ENCODE measurements at regions not wholly inside any gene's neighbourhood (a gene's known extent, or its start where the extent isn't known, plus 50 kb on each side); places are given as distances from the start of the nearest gene placed in this dataset.

GRCh38 chr2:38509947-38510326 is 92.8 kb downstream of the HNRNPLL start:
- Mint-ChIP-seq H3K27ac (no peak overlapping the region), H3K36me3 (no peaks in the 10 kb centered on the region), H3K9me3 (peaks cover 0 to 4% of the 10 kb centered on the region in 2 donors)
- DNase-seq (ENCODE audit: low spot score in 2 of 2) (no peak), ATAC-seq (no peak)

GRCh38 chr2:38509314-38509946 is 93.3 kb downstream of the HNRNPLL start:
- peaks cover 0 to 4% of the 10 kb centered on the region in 2 donors for H3K9me3 Mint-ChIP-seq
- ATAC-seq (no peak), DNase-seq (ENCODE audit: low spot score in 2 of 2) (no peak)
- no peak overlapping the region for H3K27ac Mint-ChIP-seq
- H3K36me3 Mint-ChIP-seq: no peaks in the 10 kb centered on the region

GRCh38 chr2:38508311-38509039 is 94.3 kb downstream of the HNRNPLL start:
- H3K36me3 Mint-ChIP-seq: no peaks in the 10 kb centered on the region
- H3K9me3 Mint-ChIP-seq: peaks cover 0 to 4% of the 10 kb centered on the region in 2 donors
- H3K27ac Mint-ChIP-seq: no peak overlapping the region

GRCh38 chr2:38507712-38508111 is 95.0 kb downstream of the HNRNPLL start:
- DNase-seq (ENCODE audit: low spot score in 2 of 2) (no peak), ATAC-seq (no peak)
- Mint-ChIP-seq H3K9me3 (peaks cover 0 to 5% of the 10 kb centered on the region in 2 donors), H3K27ac (no peak overlapping the region), H3K36me3 (peaks cover 0 to 1% of the 10 kb centered on the region in 2 donors)

More at GRCh38 chr2:38508311-38509039, 94.3 kb downstream of the HNRNPLL start:
- DNase-seq (ENCODE audit: low spot score in 2 of 2) (peak; percentile 66 to 81), ATAC-seq (peak; percentile 84 to 85)

- Mint-ChIP-seq H3K36me3 (peaks cover 0 to 5% of the 10 kb centered on the region in 2 donors), H3K9me3 (peaks cover 0 to 8% of the 10 kb centered on the region in 2 donors), H3K27ac (no peak overlapping the region)
- DNase-seq (ENCODE audit: low spot score in 2 of 2): no peak
- ATAC-seq: peak in 1 of 2 donors; percentile 33
Observed at GRCh38 chr2:38505779-38506178, 96.9 kb downstream of the HNRNPLL start.

- DNase-seq (ENCODE audit: low spot score in 2 of 2): no peak
- Mint-ChIP-seq H3K27ac (no peak overlapping the region), H3K36me3 (peaks cover 0 to 5% of the 10 kb centered on the region in 2 donors), H3K9me3 (peaks cover 0 to 8% of the 10 kb centered on the region in 2 donors)
- ATAC-seq: no peak
Observed at GRCh38 chr2:38504169-38504568, 98.6 kb downstream of the HNRNPLL start.

GRCh38 chr2:38502107-38502506 is 100.6 kb downstream of the HNRNPLL start:
- H3K36me3 Mint-ChIP-seq: peaks cover 0 to 5% of the 10 kb centered on the region in 2 donors
- no peak for DNase-seq (ENCODE audit: low spot score in 2 of 2)
- ATAC-seq: no peak
- peaks cover 0 to 8% of the 10 kb centered on the region in 2 donors for H3K9me3 Mint-ChIP-seq
- no peak overlapping the region for H3K27ac Mint-ChIP-seq

GRCh38 chr2:38500283-38500634 is 102.5 kb downstream of the HNRNPLL start:
- ATAC-seq: no peak
- Mint-ChIP-seq H3K9me3 (peaks cover 0 to 4% of the 10 kb centered on the region in 2 donors), H3K36me3 (peaks cover 0 to 5% of the 10 kb centered on the region in 2 donors), H3K27ac (no peak overlapping the region)
- no peak for DNase-seq (ENCODE audit: low spot score in 2 of 2)

- peaks cover 0 to 4% of the 10 kb centered on the region in 2 donors for H3K9me3 Mint-ChIP-seq
- no peak overlapping the region for H3K27ac Mint-ChIP-seq
- ATAC-seq (no peak), DNase-seq (ENCODE audit: low spot score in 2 of 2) (no peak)
- peaks cover 0 to 5% of the 10 kb centered on the region in 2 donors for H3K36me3 Mint-ChIP-seq
Observed at GRCh38 chr2:38499548-38500282, 103.0 kb downstream of the HNRNPLL start.

- no peak for ATAC-seq
- Mint-ChIP-seq H3K36me3 (peaks cover 0 to 5% of the 10 kb centered on the region in 2 donors), H3K27ac (no peak overlapping the region), H3K9me3 (peaks cover 0 to 4% of the 10 kb centered on the region in 2 donors)
- DNase-seq (ENCODE audit: low spot score in 2 of 2): no peak
Observed at GRCh38 chr2:38498045-38498481, 104.7 kb downstream of the HNRNPLL start.

GRCh38 chr2:38497670-38498037 is 105.1 kb downstream of the HNRNPLL start:
- DNase-seq (ENCODE audit: low spot score in 2 of 2): no peak
- Mint-ChIP-seq H3K9me3 (peaks cover 0 to 2% of the 10 kb centered on the region in 2 donors), H3K27ac (no peak overlapping the region), H3K36me3 (peaks cover 0 to 3% of the 10 kb centered on the region in 2 donors)
- ATAC-seq: no peak

- no peaks in the 10 kb centered on the region for H3K9me3 Mint-ChIP-seq
- H3K27ac Mint-ChIP-seq: no peak overlapping the region
- no peak for ATAC-seq
Observed at GRCh38 chr2:38496927-38497669, 105.6 kb downstream of the HNRNPLL start.

GRCh38 chr2:38495880-38496279 is 106.8 kb downstream of the HNRNPLL start:
- DNase-seq (ENCODE audit: low spot score in 2 of 2) (no peak), ATAC-seq (no peak)
- H3K27ac Mint-ChIP-seq: no peak overlapping the region
- H3K9me3 Mint-ChIP-seq: no peaks in the 10 kb centered on the region
- no peaks in the 10 kb centered on the region for H3K36me3 Mint-ChIP-seq

More at GRCh38 chr2:38496927-38497669, 105.6 kb downstream of the HNRNPLL start:
- H3K36me3 Mint-ChIP-seq: no peaks in the 10 kb centered on the region
- no peak for DNase-seq (ENCODE audit: low spot score in 2 of 2)

- ATAC-seq (no peak), DNase-seq (ENCODE audit: low spot score in 2 of 2) (no peak)
- H3K9me3 Mint-ChIP-seq: no peaks in the 10 kb centered on the region
- H3K36me3 Mint-ChIP-seq: no peaks in the 10 kb centered on the region
- H3K27ac Mint-ChIP-seq: peak overlapping the region in 1 of 2 donors; percentile 29
Observed at GRCh38 chr2:38494394-38494793, 108.3 kb downstream of the HNRNPLL start.

- H3K36me3 Mint-ChIP-seq: no peaks in the 10 kb centered on the region
- H3K27ac Mint-ChIP-seq: no peak overlapping the region
- ATAC-seq (no peak), DNase-seq (ENCODE audit: low spot score in 2 of 2) (no peak)
- no peaks in the 10 kb centered on the region for H3K9me3 Mint-ChIP-seq
Observed at GRCh38 chr2:38492042-38492615, 110.6 kb downstream of the HNRNPLL start.

GRCh38 chr2:38491436-38491835 is 111.3 kb downstream of the HNRNPLL start:
- no peak for ATAC-seq
- no peak overlapping the region for H3K27ac Mint-ChIP-seq

More at GRCh38 chr2:38491436-38491835, 111.3 kb downstream of the HNRNPLL start:
- no peaks in the 10 kb centered on the region for H3K36me3 Mint-ChIP-seq
- no peaks in the 10 kb centered on the region for H3K9me3 Mint-ChIP-seq
- no peak for DNase-seq (ENCODE audit: low spot score in 2 of 2)

All from activated naive CD4-positive, alpha-beta T cell treated with anti-CD3 and anti-CD28 coated beads, Interleukin-2, amount 50 U/mL, for 72 hours (primary cell).